Endothelial cell (in vitro differentiated cells): ENCODE measurements at regions not wholly inside any gene's neighbourhood (a gene's known extent, or its start where the extent isn't known, plus 50 kb on each side); places are given as distances from the start of the nearest gene placed in this dataset.

Experiments used
- DNase-seq: peaks from one replicate; pipeline ENCODE4 v3.0.0; 2021; ENCODE audit warnings: low spot score
- H3K27ac Mint-ChIP-seq: one replicate; pipeline ENCODE4 v1.8.0; 2021; ENCODE audit warnings: mixed read lengths, inconsistent platforms; ENCODE audit not compliant: unreplicated experiment
- H3K27me3 Mint-ChIP-seq: one replicate; pipeline ENCODE4 v1.8.0; 2021; ENCODE audit warnings: mild to moderate bottlenecking, moderate library complexity, mixed read lengths, inconsistent platforms; ENCODE audit not compliant: unreplicated experiment
- H3K36me3 Mint-ChIP-seq: one replicate; pipeline ENCODE4 v1.8.0; 2021; ENCODE audit warnings: mild to moderate bottlenecking, low read depth, mixed read lengths, inconsistent platforms; ENCODE audit not compliant: unreplicated experiment
- H3K4me1 Mint-ChIP-seq: one replicate; pipeline ENCODE4 v1.8.0; 2021; ENCODE audit warnings: mild to moderate bottlenecking, mixed read lengths, inconsistent platforms; ENCODE audit not compliant: unreplicated experiment
- H3K4me3 Mint-ChIP-seq: one replicate; pipeline ENCODE4 v1.8.0; 2021; ENCODE audit warnings: mild to moderate bottlenecking, mixed read lengths, inconsistent platforms; ENCODE audit not compliant: unreplicated experiment
- H3K9me3 Mint-ChIP-seq: one replicate; pipeline ENCODE4 v1.8.0; 2021; ENCODE audit warnings: mixed read lengths, inconsistent platforms; ENCODE audit not compliant: unreplicated experiment
- TF ChIP-seq, protein P1 (sequence below): fragments of 200-600 bp; sonication (generic); IDR thresholded peaks from one replicate; pipeline ENCODE4 v1.5.0; 2021; ENCODE audit warnings: antibody characterized with exemption; ENCODE audit not compliant: unreplicated experiment

DNA sequence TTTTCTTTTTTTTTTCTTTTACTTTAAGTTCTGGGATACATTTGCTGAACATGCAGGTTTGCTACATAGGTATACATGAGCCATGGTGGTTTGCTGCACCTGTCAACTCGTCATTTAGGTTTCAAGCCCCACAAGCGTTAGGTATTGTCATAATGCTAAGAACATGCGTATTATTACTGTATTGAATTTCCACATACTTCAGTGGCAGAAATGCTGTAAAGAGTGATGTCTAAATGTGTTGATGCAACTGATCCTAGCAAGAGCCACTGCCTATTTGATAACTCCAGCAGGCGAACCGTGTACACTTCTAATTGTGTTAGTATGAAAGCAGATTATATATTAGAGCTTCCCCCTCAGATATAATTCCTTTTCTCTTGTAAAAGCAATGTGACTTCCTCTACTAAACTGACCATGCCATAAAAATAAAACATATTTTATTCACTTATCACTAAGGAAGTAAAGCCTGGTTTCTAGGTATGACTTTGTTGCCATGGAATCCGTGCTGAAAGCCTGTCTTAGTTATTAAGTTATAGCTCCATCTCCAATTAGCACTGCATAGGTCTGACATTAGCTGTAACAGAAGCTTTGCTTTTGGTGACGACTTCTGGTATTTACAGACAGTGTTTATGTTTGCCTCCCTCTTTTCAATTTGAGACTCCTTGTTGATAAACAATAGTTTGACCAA is 280.0 kb downstream of the GALR1 start:
- Mint-ChIP-seq H3K9me3 (peaks cover 4% of the 10 kb centered on the region), H3K4me1 (no peaks in the 10 kb centered on the region), H3K27me3 (peaks cover 10% of the 10 kb centered on the region), H3K27ac (no peak overlapping the region), H3K36me3 (no peaks in the 10 kb centered on the region), H3K4me3 (no peak overlapping the region)
- TF ChIP-seq, protein P1, sequence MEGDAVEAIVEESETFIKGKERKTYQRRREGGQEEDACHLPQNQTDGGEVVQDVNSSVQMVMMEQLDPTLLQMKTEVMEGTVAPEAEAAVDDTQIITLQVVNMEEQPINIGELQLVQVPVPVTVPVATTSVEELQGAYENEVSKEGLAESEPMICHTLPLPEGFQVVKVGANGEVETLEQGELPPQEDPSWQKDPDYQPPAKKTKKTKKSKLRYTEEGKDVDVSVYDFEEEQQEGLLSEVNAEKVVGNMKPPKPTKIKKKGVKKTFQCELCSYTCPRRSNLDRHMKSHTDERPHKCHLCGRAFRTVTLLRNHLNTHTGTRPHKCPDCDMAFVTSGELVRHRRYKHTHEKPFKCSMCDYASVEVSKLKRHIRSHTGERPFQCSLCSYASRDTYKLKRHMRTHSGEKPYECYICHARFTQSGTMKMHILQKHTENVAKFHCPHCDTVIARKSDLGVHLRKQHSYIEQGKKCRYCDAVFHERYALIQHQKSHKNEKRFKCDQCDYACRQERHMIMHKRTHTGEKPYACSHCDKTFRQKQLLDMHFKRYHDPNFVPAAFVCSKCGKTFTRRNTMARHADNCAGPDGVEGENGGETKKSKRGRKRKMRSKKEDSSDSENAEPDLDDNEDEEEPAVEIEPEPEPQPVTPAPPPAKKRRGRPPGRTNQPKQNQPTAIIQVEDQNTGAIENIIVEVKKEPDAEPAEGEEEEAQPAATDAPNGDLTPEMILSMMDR, result no peak
- DNase-seq, result no peak

DNA sequence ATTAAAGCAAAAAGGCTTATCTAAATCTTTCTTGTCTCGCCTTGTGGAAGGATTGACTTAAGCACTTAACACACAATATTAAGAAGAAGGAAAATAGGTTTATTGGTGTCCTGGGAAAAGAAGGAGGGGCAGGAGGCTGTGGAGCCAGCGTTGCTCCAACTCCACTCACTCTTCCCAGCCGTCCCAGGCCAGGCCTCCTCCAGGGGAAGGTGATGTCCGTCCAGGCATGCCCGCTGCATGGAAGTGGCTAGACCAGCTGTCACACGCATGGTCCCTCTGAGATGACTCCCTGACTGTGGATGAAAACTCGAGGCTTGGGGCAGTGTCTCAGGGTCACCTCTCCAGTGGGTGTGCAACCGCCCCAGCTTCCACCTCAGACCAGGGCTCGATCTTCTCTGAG is 281.1 kb downstream of the GALR1 start:
- TF ChIP-seq, protein P1, result no peak
- H3K4me3 Mint-ChIP-seq, result no peak overlapping the region

DNA sequence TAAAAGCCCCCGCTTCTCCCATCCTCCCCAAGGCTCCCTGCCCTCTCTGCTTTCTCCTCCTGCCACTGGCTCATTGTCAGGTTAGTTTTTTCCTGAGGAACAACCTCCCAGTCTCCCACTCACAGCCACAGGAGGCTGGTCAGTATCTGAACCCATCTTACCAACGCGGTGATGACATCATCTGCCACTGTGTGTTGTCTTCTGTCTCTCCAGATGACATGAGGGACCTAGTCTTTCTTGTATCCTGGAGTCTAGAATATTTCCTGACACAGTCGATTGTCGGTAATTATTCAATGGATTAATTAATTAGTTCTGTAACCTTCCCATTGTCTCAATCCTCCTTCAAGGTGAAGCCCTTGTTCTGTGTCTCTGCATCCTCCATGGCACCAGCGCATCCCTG is 290.2 kb downstream of the GALR1 start:
- no peak overlapping the region for H3K4me3 Mint-ChIP-seq
- peaks cover 6% of the 10 kb centered on the region for H3K9me3 Mint-ChIP-seq
- TF ChIP-seq, protein P1, result no peak
- H3K27ac Mint-ChIP-seq, result no peak overlapping the region
- DNase-seq, result no peak
- H3K36me3 Mint-ChIP-seq, result no peaks in the 10 kb centered on the region
- H3K4me1 Mint-ChIP-seq, result no peaks in the 10 kb centered on the region
- no peaks in the 10 kb centered on the region for H3K27me3 Mint-ChIP-seq

More for the DNA sequence above, 281.1 kb downstream of the GALR1 start:
- Mint-ChIP-seq H3K36me3 (no peaks in the 10 kb centered on the region), H3K4me1 (no peaks in the 10 kb centered on the region), H3K9me3 (peaks cover 4% of the 10 kb centered on the region), H3K27me3 (peaks cover 10% of the 10 kb centered on the region), H3K27ac (no peak overlapping the region)
- DNase-seq, result no peak

DNA sequence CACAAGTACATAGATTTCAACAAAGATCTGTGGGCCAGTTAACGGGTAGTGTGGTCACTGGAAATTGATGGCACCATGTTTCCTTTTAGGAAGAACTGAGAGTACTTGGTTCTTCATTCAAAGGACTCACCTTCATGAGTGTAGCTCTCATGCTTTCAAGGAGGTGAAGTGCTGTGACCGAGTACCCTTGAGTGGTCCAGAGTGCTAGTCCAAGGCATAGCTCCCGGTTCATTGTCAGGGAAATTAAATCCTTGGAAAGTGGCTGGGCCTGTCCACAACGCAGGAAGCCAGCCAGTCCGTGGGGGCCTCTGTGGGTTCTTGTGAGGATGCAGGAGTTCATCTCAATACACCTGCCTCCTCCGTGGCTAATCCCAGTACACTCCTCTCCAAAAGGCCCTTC is 295.1 kb downstream of the GALR1 start:
- H3K9me3 Mint-ChIP-seq, result no peaks in the 10 kb centered on the region
- H3K27ac Mint-ChIP-seq, result no peak overlapping the region

DNA sequence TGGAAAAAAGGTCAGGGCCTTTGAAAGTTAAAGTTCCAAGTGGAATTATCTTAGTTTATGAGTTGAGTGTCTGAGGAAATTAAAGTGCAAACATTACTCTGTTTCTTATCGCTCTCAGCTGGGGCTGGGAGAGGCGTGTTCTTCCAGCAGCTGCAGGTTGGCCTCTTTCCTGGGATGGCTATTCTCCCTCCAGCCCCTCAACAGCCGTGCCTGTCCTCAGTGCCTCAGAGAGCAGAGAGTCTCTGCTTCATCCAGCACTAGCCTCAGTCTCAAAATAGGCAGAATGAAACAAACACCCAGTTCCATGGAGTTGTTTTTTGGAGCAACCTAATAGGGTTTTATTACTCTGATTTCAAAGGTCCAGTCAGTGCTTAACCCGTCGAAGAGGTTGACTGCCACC is 298.1 kb downstream of the GALR1 start:
- Mint-ChIP-seq H3K4me1 (no peaks in the 10 kb centered on the region), H3K4me3 (no peak overlapping the region), H3K36me3 (no peaks in the 10 kb centered on the region), H3K27ac (no peak overlapping the region), H3K27me3 (no peaks in the 10 kb centered on the region), H3K9me3 (no peaks in the 10 kb centered on the region)
- no peak for DNase-seq
- TF ChIP-seq, protein P1, result no peak

More for the DNA sequence above, 295.1 kb downstream of the GALR1 start:
- DNase-seq, result no peak
- H3K36me3 Mint-ChIP-seq, result no peaks in the 10 kb centered on the region
- no peak overlapping the region for H3K4me3 Mint-ChIP-seq
- H3K4me1 Mint-ChIP-seq, result no peaks in the 10 kb centered on the region
- TF ChIP-seq, protein P1, result no peak
- no peaks in the 10 kb centered on the region for H3K27me3 Mint-ChIP-seq
